ENCODE measurements at regions not wholly inside any gene's neighbourhood (a gene's known extent, or its start where the extent isn't known, plus 50 kb on each side); places are given as distances from the start of the nearest gene placed in this dataset.

DNA sequence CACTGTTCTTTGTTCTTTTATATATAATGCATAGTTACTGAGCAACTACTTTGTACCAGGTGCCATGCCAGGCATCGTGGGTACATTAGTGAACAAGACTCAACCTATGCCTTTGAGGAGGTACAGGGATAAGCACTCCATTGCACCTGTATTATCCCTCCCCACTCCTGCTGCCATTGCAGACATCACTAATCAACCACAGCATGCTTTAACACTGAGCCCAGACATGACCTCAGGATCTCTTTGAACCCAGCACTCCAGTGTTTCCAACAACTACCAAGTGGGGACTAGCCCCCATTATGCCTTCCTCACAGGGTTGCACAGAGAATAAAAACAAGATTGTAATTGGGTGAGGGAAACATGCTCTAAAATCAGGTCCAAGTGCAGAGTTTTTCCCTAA lies 60.5 kb upstream of the COL13A1 start:
- DNase-seq, result no peak

DNA sequence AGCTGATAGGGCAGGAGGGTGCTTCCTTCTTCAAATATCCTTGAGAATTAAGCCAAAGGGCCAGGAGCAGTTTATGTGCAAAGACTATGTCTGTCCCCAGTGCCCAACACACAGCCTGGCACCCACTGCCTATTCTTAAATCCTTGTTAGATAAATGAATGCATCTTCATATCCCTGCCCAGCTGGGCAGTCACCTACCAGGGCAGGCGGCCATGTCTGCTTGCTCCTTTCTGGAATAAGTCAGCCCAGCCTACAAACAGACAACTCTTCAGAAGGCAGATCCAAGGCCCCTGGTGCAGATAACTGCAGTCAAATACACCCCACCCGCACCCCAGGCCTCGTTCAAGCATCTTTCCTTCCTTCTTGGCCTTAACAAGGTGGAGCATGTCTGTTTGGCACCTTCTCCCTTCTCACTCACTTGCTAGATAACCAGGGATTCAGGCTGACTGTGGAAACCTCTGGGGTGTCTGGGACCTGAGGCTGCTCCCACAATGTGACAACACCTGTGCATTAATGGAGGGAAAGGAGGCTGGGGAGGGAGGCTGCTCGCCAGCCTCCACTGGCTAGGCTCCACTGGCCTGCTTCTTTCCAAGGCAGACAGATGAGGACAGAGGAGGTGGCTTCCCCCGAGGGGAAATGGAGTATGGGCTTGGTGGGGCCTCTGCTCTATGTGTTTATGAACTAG lies 59.9 kb upstream of the COL13A1 start:
- no peak for DNase-seq

DNA sequence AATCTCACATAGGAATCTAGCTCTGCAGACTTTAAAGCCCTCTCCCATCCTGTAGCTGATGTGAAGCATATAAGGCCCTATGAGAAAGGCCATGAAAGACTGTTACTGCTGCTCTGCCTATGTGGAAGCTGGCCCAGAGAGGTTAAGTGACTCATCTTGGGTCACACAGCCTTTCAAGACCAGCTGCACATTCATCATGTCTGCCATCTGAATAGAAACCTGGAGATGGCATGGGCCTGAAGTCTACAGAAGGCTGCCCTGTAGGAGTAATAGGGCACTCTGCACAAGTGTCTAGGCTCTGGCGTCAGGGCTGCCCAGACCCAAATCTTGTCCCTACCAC lies 59.4 kb upstream of the COL13A1 start:
- no peak for DNase-seq

DNA sequence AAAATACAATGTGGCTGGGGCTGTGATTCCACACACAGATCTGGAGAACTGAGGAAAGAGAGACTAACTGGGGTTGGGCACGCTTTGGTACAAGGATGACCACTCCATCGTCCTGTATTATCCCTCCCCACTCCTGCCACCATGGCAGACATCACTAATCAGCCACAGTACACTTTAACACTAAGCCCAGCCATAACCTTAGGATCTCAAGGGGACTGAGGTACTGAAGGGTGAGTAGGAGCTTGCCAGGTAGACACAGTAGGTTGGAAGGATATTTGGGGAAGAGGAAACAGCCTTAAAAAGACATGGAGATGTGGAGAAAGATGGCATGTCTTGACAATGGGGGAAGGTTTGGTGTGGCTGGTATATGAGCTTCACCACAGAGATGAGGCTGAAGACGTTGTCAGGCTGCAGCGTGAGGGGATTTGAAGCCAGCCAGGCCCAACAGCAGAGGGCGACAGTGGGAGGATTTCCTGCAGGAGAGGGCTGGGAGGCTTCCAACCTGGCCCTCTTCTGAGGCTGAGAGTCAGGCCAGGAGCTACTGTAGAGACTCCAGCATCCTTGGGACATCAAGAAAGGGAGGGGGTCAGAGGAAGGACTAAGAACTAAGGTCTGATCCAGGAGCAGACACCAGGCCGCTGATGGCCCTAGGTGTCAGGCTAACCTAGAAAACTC lies 58.6 kb upstream of the COL13A1 start:
- DNase-seq, result no peak

DNA sequence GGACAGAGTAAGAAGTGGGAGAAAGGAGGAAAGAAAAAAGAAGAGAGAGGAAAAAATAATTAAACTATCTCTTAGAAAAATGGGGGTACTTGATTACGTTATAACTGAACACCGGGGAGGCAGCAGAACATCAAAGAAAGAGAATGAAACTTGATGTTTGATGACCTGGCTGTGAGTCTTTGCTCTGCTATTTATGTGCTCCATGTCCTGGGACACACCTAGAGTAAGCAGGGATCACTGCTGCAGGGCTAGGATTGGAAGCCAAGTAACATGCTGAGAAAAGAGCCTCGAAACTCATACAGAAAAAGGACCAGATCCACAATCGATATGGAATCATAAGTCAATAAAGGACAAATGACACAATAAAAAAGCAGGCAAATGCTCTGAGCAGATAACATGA lies 56.7 kb upstream of the COL13A1 start:
- no peak for DNase-seq

DNA sequence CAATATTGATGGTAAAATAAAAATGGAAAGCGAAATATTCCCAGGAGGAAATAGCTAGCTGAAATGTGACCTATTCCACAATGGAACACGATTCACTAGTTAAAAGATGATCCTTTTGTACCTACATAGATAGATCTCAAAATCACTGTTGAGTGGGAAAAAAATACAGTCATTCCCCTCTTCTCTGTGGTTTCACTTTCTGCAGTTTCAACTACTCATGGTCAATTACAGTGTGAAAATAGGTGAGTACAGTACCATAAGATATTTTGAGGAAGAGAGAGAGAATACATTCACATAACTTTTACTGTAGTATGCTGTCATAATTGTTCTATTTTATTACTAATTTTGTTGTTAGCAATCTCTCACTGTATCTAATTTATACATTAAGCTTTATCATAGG lies 56.0 kb upstream of the COL13A1 start:
- DNase-seq, result no peak

DNA sequence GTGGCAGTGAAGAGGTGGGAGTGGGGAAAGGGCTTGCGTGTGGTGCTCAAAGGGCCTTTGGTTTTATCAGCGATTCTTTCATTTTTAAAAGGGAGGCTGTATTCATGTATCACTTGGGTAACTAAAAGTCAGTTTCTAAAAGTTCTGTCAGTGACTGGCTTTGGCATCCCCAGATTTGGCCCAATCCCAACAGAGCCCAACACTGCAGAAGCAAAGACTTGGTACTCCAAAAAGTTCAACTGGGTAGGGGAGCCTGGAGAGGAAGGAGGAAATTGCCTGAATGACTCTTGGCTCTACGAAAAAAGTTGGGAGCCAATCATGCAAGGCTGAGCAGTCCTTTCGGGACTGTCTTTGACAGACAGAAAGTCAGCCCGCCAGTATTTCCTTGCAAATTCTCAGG lies 54.5 kb upstream of the COL13A1 start:
- DNase-seq, result no peak

DNA sequence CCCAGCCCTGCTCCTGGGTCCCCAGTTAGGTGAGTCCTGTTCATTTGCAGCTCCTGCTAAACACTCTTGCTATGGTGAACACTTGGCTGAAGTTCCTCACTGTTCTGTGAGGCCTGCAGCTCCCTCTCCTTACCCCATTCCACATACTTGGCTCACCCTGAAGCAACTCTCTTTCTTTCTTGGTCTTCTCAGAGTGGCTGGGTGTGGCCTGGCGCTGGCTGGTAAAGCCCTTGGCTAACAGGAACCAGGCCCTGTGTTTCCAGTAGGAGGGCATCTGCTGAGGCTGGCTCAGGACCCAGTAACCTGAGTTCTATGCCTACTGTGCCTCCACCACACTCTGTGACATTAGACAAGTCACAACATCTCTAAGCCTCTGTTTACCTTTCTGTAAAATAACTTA lies 53.1 kb upstream of the COL13A1 start:
- no peak for DNase-seq

DNA sequence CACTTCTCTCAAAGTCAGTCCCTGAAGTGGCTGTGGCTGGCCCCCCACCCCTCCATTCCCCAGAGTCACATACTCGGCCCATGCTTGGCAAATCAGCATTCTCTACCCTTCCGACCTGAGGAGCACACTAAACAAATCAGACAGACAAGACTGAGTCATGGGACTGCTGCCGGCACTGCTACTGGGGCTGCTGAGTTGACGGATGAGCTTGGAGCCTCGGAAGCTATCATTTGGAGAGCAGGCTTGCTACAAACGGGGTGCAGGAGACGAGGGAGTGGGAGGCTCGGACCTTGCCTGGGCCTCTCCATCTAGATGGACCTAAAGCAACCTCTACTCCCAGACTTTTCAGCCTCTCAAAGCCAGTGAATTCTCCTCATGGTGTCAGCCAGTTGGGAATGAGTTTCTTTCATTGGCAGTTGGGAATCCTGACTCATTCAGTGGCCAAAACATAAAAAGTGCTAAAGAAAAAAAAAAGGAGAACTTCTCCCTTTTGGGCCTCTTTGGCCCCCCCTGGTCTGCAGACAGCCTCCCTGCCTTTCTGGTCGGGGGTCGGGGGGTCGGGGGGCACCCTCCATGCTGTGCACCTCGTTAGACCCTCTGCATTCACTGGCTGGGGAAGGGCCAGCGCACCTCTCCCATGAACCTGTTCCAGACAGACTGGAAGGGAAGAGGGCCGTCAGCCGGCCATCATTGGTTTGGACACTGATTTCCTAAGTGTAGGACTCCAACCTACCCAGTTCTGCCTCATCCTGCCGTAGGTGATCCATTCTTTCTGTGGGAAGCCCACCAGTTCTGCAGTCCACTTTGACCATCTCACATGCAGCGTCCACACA lies 52.3 kb upstream of the COL13A1 start:
- DNase-seq, result no peak

DNA sequence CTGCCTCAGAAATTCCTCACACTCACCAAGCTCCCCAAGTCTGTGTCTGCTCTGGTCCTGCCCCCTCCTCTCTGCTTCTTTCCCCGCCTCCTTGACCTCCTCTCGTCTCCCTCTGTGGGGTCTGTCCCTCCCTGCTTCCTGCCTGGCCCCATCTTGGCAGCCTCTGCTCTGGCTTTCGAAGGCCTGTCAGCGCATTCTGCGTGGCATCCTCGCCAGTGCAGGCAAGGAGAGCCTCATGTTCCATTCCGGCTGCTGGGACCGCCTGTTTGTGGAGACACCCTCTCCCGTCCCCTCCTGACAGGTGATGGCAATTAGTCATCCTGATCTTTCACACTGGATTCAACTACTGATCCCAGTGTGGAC lies 51.7 kb upstream of the COL13A1 start:
- no peak for DNase-seq

DNA sequence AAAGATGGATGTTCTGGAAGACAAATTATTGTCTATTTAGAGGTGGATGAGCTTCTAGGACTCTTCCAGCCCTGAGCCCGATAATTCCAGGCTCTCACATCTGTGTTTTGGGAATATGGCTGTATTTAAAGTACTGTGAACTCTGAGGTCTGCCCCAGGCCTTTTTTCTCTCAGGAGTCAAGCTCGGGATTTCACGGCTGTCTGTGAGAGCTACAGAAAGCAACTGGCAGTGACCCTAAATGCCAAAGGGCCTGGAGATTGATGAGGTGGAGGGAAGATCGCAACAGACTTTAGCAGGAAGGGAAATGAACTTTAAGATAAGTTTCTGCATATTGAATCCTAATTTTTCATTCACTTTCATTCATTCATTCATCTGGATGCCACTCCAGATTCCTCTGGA lies 51.0 kb upstream of the COL13A1 start:
- no peak for DNase-seq

DNA sequence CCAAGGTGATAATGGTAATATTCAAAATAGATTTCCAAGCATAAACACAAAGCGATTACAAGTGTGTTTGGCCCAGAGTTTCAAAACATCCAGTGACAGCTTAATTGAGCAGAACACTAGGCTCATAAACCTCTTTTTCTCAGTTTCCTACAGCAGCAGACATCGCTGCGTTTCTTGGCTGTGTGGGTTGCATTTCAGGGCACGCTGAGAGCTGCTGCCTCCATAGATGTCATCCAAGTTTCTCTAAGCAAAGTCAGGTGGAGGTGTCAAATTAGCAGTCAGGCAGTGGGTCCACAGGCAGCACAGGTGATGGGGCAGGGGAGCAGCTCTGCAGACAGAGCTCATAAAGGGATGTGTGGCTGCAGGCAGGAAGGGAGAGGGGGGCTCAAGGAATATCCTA lies 50.5 kb upstream of the COL13A1 start:
- no peak for DNase-seq
